IMR-90 (cell line): ENCODE measurements at regions not wholly inside any gene's neighbourhood (a gene's known extent, or its start where the extent isn't known, plus 50 kb on each side); places are given as distances from the start of the nearest gene placed in this dataset.

Source experiments
- ATAC-seq: fragments of 200-7000 bp; cut with Tn5 transposase; 2 replicates; pipeline ENCODE4 v1.9.1; 2020; ENCODE audit warnings: low read depth, mild to moderate bottlenecking, moderate library complexity
- BruUV-seq: library from RNA; stranded (reverse); fragments of 400-500 nt; replicated peaks from 2 replicates; lab custom pipeline; 2021; lab: Mats Ljungman, UMichigan
- CTCF ChIA-PET: fragments of 300-600 bp; formaldehyde crosslinking; extraction: SDS; loops from one replicate; lab custom pipeline; 2021; ENCODE audit warnings: antibody characterized with exemption; lab: Yijun Ruan, JAX
- POLR2A ChIA-PET: fragments of 300-600 bp; sonication (Branson Sonifier 250); formaldehyde crosslinking; loops from one replicate; lab custom pipeline; 2022; ENCODE audit warnings: antibody characterized with exemption; ENCODE audit not compliant: unreplicated experiment; lab: Charles Lee
- DNase-seq: peaks from one replicate; pipeline ENCODE4 v3.0.0; 2013
- H2AFZ ChIP-seq: replicated peaks from 2 replicates; pipeline ENCODE3; 2013; ENCODE audit warnings: low read length, mild to moderate bottlenecking; ENCODE audit not compliant: poor library complexity
- H2AK5ac ChIP-seq: 2 replicates; pipeline ENCODE4 v1.6.1; 2013; ENCODE audit warnings: low read depth, low read length, inconsistent platforms
- H2AK9ac ChIP-seq: replicated peaks from 2 replicates; pipeline ENCODE3; 2013; ENCODE audit warnings: mild to moderate bottlenecking, low read depth, low read length, moderate library complexity; ENCODE audit not compliant: poor library complexity
- H2BK120ac ChIP-seq: 2 replicates; pipeline ENCODE4 v1.6.1; 2013; ENCODE audit warnings: low read depth, low read length, inconsistent platforms
- H2BK15ac ChIP-seq: 3 replicates; pipeline ENCODE4 v1.6.1; 2013; ENCODE audit warnings: low read depth, low read length, inconsistent platforms
- H2BK20ac ChIP-seq: 2 replicates; pipeline ENCODE4 v1.6.1; 2013; ENCODE audit warnings: low read depth, mild to moderate bottlenecking, inconsistent platforms, low read length, moderate library complexity
- H2BK5ac ChIP-seq: 2 replicates; pipeline ENCODE4 v1.6.1; 2013; ENCODE audit warnings: mild to moderate bottlenecking, low read depth, low read length, inconsistent platforms; ENCODE audit not compliant: poor library complexity, severe bottlenecking
- H3K14ac ChIP-seq: replicated peaks from 2 replicates; pipeline ENCODE4 v1.6.1; 2013; ENCODE audit warnings: low read depth, low read length, inconsistent platforms
- H3K18ac ChIP-seq: 2 replicates; pipeline ENCODE4 v1.6.1; 2013; ENCODE audit warnings: low read depth, low read length, control low read depth
- H3K23ac ChIP-seq: 2 replicates; pipeline ENCODE4 v1.6.1; 2013; ENCODE audit warnings: low read depth, low read length, inconsistent platforms
- H3K27ac ChIP-seq: 2 replicates; pipeline ENCODE4 v1.5.1; 2013; ENCODE audit warnings: mild to moderate bottlenecking, control low read depth, low read length; ENCODE audit not compliant: insufficient read depth
- H3K27me3 ChIP-seq: 2 replicates; pipeline ENCODE4 v1.6.1; 2013; ENCODE audit warnings: low read length; ENCODE audit not compliant: control insufficient read depth, insufficient read depth
- H3K36me3 ChIP-seq: 2 replicates; pipeline ENCODE4 v1.6.1; 2013; ENCODE audit warnings: low read length, mixed read lengths; ENCODE audit not compliant: control insufficient read depth, insufficient read depth
- H3K4ac ChIP-seq: 2 replicates; pipeline ENCODE4 v1.6.1; 2013; ENCODE audit warnings: low read depth, low read length, inconsistent platforms
- H3K4me1 ChIP-seq: 2 replicates; pipeline ENCODE4 v1.6.1; 2013; ENCODE audit warnings: low read length, mixed read lengths; ENCODE audit not compliant: control insufficient read depth, insufficient read depth
- H3K4me2 ChIP-seq: 2 replicates; pipeline ENCODE4 v1.6.1; 2013; ENCODE audit warnings: low read depth, mild to moderate bottlenecking, control low read depth, low read length, moderate library complexity
- H3K4me3 ChIP-seq: 2 replicates; pipeline ENCODE4 v1.5.1; 2013; ENCODE audit warnings: low read depth, mild to moderate bottlenecking, control low read depth, low read length, moderate library complexity; ENCODE audit not compliant: insufficient read depth
- H3K56ac ChIP-seq: 2 replicates; pipeline ENCODE4 v1.6.1; 2013; ENCODE audit warnings: low read length, inconsistent platforms; ENCODE audit not compliant: insufficient read depth; ENCODE audit errors: extremely low read depth
- H3K79me1 ChIP-seq, 2 experiments: 2 replicates each; pipeline ENCODE4 v1.6.1; 2013; ENCODE audit warnings: low read length in 2 of 2, inconsistent platforms in 1 of 2, low read depth in 1 of 2
- H3K9ac ChIP-seq: 2 replicates; pipeline ENCODE4 v1.6.1; 2013; ENCODE audit warnings: low read depth, low read length, control low read depth
- H3K9me1 ChIP-seq: 2 replicates; pipeline ENCODE4 v1.6.1; 2013; ENCODE audit warnings: low read length, inconsistent platforms; ENCODE audit not compliant: insufficient read depth
- H3K9me3 ChIP-seq: 2 replicates; pipeline ENCODE4 v1.6.1; 2013; ENCODE audit warnings: low read length; ENCODE audit not compliant: control insufficient read depth, insufficient read depth
- H4K20me1 ChIP-seq: 2 replicates; pipeline ENCODE4 v1.6.1; 2013; ENCODE audit warnings: low read length, inconsistent platforms; ENCODE audit not compliant: insufficient read depth
- H4K5ac ChIP-seq: 2 replicates; pipeline ENCODE4 v1.6.1; 2013; ENCODE audit warnings: mild to moderate bottlenecking, low read depth, low read length, control low read depth
- H4K8ac ChIP-seq, 2 experiments: 2 replicates each; pipeline ENCODE4 v1.6.1; 2013; ENCODE audit warnings: low read depth in 2 of 2, low read length in 2 of 2, control low read depth in 1 of 2, inconsistent platforms in 1 of 2
- H4K91ac ChIP-seq: 2 replicates; pipeline ENCODE4 v1.6.1; 2013; ENCODE audit warnings: low read depth, low read length, inconsistent platforms; ENCODE audit not compliant: insufficient read depth
- CEBPB ChIP-seq: IDR thresholded peaks from 2 replicates; pipeline ENCODE4 v1.6.1; 2012; ENCODE audit warnings: low read depth, low read length, improper control_type of control experiment
- CHD1 ChIP-seq: IDR thresholded peaks from 2 replicates; pipeline ENCODE4 v1.6.1; 2012; ENCODE audit warnings: low read depth, low read length, improper control_type of control experiment
- MAFK ChIP-seq: IDR thresholded peaks from 2 replicates; pipeline ENCODE4 v1.6.1; 2012; ENCODE audit warnings: low read depth, low read length, improper control_type of control experiment
- MXI1 ChIP-seq: IDR thresholded peaks from 2 replicates; pipeline ENCODE4 v1.6.1; 2012; ENCODE audit warnings: low read depth, mild to moderate bottlenecking, low read length, moderate library complexity, borderline replicate concordance
- POLR2A ChIP-seq: IDR thresholded peaks from 2 replicates; pipeline ENCODE4 v1.6.1; 2012; ENCODE audit warnings: mild to moderate bottlenecking, low read depth, low read length
- RCOR1 ChIP-seq: IDR thresholded peaks from 2 replicates; pipeline ENCODE4 v1.6.1; 2012; ENCODE audit warnings: mild to moderate bottlenecking, low read length, improper control_type of control experiment; ENCODE audit not compliant: insufficient replicate concordance
- RFX5 ChIP-seq: IDR thresholded peaks from 2 replicates; pipeline ENCODE4 v1.8.0; 2012; ENCODE audit warnings: low read depth, mild to moderate bottlenecking, low read length, moderate library complexity
- WGBS, 2 experiments: methylation state at CpG; one replicate each; pipeline versions ENCODE4 v1.1.5 to v1.1.7; 2013; ENCODE audit warnings: missing lambda C conversion rate in 2 of 2; ENCODE audit not compliant: insufficient read length in 1 of 2; ENCODE audit errors: extremely low coverage in 2 of 2; 5-methylcytosine and 5-hydroxymethylcytosine counted together
- dilution Hi-C: fragments of 300-500 bp; cut with HindIII; formaldehyde crosslinking; loops from one replicate; pipeline ENCODE4 v1.14.3; 2018; ENCODE audit warnings: low sequenced_read_pairs; ENCODE audit not compliant: unreplicated experiment
- in situ Hi-C: fragments of 300-500 bp; cut with MboI; formaldehyde crosslinking; loops from 3 replicates; pipeline ENCODE4 v1.14.3; 2019; ENCODE audit warnings: low sequenced_read_pairs, inconsistent platforms, mixed read lengths
- intact Hi-C: fragments of 100-400 bp; cut with micrococcal nuclease; formaldehyde crosslinking; loops from 2 replicates; pipeline ENCODE4 v1.10.0; 2022
- TF ChIP-seq, protein P1 (sequence below): conservative IDR thresholded peaks from 2 replicates; pipeline ENCODE4 v1.5.1; 2012; ENCODE audit warnings: mild to moderate bottlenecking, low read depth, low read length, improper control_type of control experiment

DNA sequence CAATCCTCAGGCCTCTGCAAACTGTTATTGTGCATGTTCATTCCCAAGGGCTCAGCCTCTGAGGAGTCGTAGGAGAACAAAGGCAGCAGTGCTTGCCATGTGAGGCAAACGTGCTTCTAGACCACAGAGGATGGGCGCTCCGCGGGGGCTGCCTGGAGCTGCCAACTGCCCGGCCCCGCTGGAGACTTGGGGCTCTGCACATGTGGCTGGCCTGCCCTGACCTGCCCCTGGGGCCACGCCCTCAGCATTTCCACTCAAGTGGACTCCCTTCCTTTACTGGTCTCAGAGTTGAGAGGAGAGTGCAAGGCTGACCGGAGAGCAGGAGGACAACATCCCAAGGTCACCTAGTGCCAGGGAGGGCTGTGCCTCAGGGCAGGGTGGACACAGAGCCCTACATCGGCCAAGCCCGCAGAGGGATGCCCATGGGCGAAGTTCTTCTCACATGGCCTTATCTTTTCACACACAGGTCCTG lies 222.3 kb upstream of the ZNF32 start:
- no peak overlapping the region for H3K4me3 ChIP-seq
- peaks cover 14% of the 10 kb centered on the region for H3K4me1 ChIP-seq
- H2BK15ac ChIP-seq = no peak overlapping the region
- H3K4ac ChIP-seq = peak overlapping the region; percentile 8
- DNase-seq = no peak
- TF ChIP-seq, protein P1, sequence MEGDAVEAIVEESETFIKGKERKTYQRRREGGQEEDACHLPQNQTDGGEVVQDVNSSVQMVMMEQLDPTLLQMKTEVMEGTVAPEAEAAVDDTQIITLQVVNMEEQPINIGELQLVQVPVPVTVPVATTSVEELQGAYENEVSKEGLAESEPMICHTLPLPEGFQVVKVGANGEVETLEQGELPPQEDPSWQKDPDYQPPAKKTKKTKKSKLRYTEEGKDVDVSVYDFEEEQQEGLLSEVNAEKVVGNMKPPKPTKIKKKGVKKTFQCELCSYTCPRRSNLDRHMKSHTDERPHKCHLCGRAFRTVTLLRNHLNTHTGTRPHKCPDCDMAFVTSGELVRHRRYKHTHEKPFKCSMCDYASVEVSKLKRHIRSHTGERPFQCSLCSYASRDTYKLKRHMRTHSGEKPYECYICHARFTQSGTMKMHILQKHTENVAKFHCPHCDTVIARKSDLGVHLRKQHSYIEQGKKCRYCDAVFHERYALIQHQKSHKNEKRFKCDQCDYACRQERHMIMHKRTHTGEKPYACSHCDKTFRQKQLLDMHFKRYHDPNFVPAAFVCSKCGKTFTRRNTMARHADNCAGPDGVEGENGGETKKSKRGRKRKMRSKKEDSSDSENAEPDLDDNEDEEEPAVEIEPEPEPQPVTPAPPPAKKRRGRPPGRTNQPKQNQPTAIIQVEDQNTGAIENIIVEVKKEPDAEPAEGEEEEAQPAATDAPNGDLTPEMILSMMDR = no peak
- TF ChIP-seq RFX5 (no peak), RCOR1 (no peak), CEBPB (no peak), POLR2A (no peak), MXI1 (no peak), MAFK (no peak), CHD1 (no peak)
- no peak overlapping the region for H2BK20ac ChIP-seq
- no peak overlapping the region for H4K8ac ChIP-seq
- in situ Hi-C loops (no loop called here), intact Hi-C loops (no loop called here), dilution Hi-C loops (no loop called here)
- H3K56ac ChIP-seq = no peak overlapping the region
- H4K91ac ChIP-seq = peak overlapping the region; percentile 2; the same call in 1 of the 2 replicates
- H3K9me1 ChIP-seq = peaks cover 11% of the 10 kb centered on the region; the same call in 1 of the 2 replicates
- no peak overlapping the region for H4K5ac ChIP-seq
- BruUV-seq = no TSS peak
- peaks cover 0 to 10% of the 10 kb centered on the region in 2 experiments; a peak in 1 of 4 replicates for H3K79me1 ChIP-seq
- no peak overlapping the region for H3K18ac ChIP-seq
- H3K27ac ChIP-seq = no peak overlapping the region
- 0 out of 2 replicates have a peak overlapping the region, but pooled peaks have one; percentile 8 for H2BK120ac ChIP-seq
- no peaks in the 10 kb centered on the region for H3K36me3 ChIP-seq
- peak overlapping the region; percentile 8 for H2AK5ac ChIP-seq
- ATAC-seq = no peak
- no peaks in the 10 kb centered on the region; the same call in 1 of the 2 replicates for H3K9me3 ChIP-seq
- peak overlapping the region; percentile 15 for H2BK5ac ChIP-seq
- H3K27me3 ChIP-seq = no peaks in the 10 kb centered on the region
- no peak overlapping the region for H3K4me2 ChIP-seq
- CTCF ChIA-PET = interaction anchor here (0.6 kb wide), 1 partner anchor 22 kb away, joined by 3 read pairs; no protein-coding TSS in a partner anchor
- no peak overlapping the region for H3K9ac ChIP-seq
- peak overlapping the region; percentile 34 for H2AK9ac ChIP-seq
- H3K23ac ChIP-seq = no peak overlapping the region
- peak overlapping the region; percentile 52 for H2AFZ ChIP-seq
- POLR2A ChIA-PET = interaction anchor here (0.7 kb wide), 1 partner anchor 199 kb away, joined by 3 read pairs; no protein-coding TSS in a partner anchor
- 100% methylated on average over 1 of the region's 12 CpGs; no CpG with 5 or more reads in 1 of the 2 experiments for WGBS, 2 experiments
- H3K14ac ChIP-seq = no peak overlapping the region
- no peaks in the 10 kb centered on the region for H4K20me1 ChIP-seq
